Smooth muscle cell (in vitro differentiated cells): ENCODE measurements at regions not wholly inside any gene's neighbourhood (a gene's known extent, or its start where the extent isn't known, plus 50 kb on each side); places are given as distances from the start of the nearest gene placed in this dataset.

Experiments used
- DNase-seq: peaks from one replicate; lab custom pipeline; 2025; ENCODE audit not compliant: unreplicated experiment; lab: John Stamatoyannopoulos, UW
- H2AFZ ChIP-seq: fragments of 200-600 bp; sonication (generic); 2 replicates; pipeline ENCODE4 v1.6.0; 2016; ENCODE audit warnings: antibody characterized with exemption, low read depth, mild to moderate bottlenecking
- H3F3A ChIP-seq: fragments of 200-600 bp; sonication (generic); 2 replicates; pipeline ENCODE4 v1.6.0; 2017; ENCODE audit warnings: antibody characterized with exemption, low read depth
- H3K27ac ChIP-seq: fragments of 200-600 bp; sonication (generic); 2 replicates; pipeline ENCODE4 v1.5.1; 2016; ENCODE audit warnings: low read depth, mild to moderate bottlenecking
- H3K27me3 ChIP-seq: fragments of 200-600 bp; sonication (generic); 2 replicates; pipeline ENCODE4 v1.6.1; 2016; ENCODE audit warnings: low read depth, mild to moderate bottlenecking
- H3K36me3 ChIP-seq: fragments of 200-600 bp; sonication (generic); 2 replicates; pipeline ENCODE4 v1.5.1; 2016; ENCODE audit warnings: low read depth
- H3K4me1 ChIP-seq: fragments of 200-600 bp; sonication (generic); 2 replicates; pipeline ENCODE4 v1.5.1; 2016; ENCODE audit warnings: low read depth
- H3K4me2 ChIP-seq: fragments of 200-600 bp; sonication (generic); 2 replicates; pipeline ENCODE4 v1.6.0; 2016; ENCODE audit warnings: mild to moderate bottlenecking
- H3K4me3 ChIP-seq: fragments of 200-600 bp; sonication (generic); 2 replicates; pipeline ENCODE4 v1.5.1; 2016; ENCODE audit warnings: mild to moderate bottlenecking
- H3K79me2 ChIP-seq: fragments of 200-600 bp; sonication (generic); 2 replicates; pipeline ENCODE4 v1.6.0; 2016; ENCODE audit warnings: low read depth, mild to moderate bottlenecking
- H3K9ac ChIP-seq: fragments of 200-600 bp; sonication (generic); 2 replicates; pipeline ENCODE4 v1.6.0; 2016; ENCODE audit warnings: low read depth
- H3K9me3 ChIP-seq: fragments of 200-600 bp; sonication (generic); replicated peaks from 2 replicates; pipeline ENCODE4 v1.5.1; 2016; ENCODE audit warnings: low read depth
- H4K20me1 ChIP-seq: fragments of 200-600 bp; sonication (generic); 2 replicates; pipeline ENCODE4 v1.6.0; 2016; ENCODE audit warnings: low read depth
- CTCF ChIP-seq: fragments of 200-600 bp; sonication (generic); IDR thresholded peaks from 2 replicates; pipeline ENCODE4 v1.5.1; 2017; ENCODE audit warnings: borderline replicate concordance, mild to moderate bottlenecking, antibody characterized with exemption; ENCODE audit not compliant: insufficient read depth, poor library complexity, severe bottlenecking
- WGBS: methylation state at CpG from one replicate; pipeline ENCODE4 v1.1.7; 2016; ENCODE audit warnings: low lambda C conversion rate; 5-methylcytosine and 5-hydroxymethylcytosine counted together

- Histone ChIP-seq H3K36me3 (no peaks in the 10 kb centered on the region), H3K9me3 (no peaks in the 10 kb centered on the region), H3K9ac (no peak overlapping the region), H3K27me3 (no peaks in the 10 kb centered on the region), H4K20me1 (no peaks in the 10 kb centered on the region), H3F3A (peaks cover 12% of the 10 kb centered on the region), H3K4me3 (no peak overlapping the region), H3K4me2 (no peak overlapping the region), H3K27ac (no peak overlapping the region), H3K4me1 (peaks cover 30% of the 10 kb centered on the region), H3K79me2 (no peaks in the 10 kb centered on the region), H2AFZ (peak overlapping the region; percentile 53)
- no peak for DNase-seq
- no peak for TF ChIP-seq CTCF
- WGBS, result 84% methylated on average over 4 of the region's 4 CpGs
Measured at GRCh38 chr20:53825282-53825681, 231.6 kb upstream of the ZNF217 start.

- Histone ChIP-seq H3K4me1 (peaks cover 28% of the 10 kb centered on the region), H3K79me2 (no peaks in the 10 kb centered on the region), H3K4me2 (no peak overlapping the region), H3F3A (peaks cover 9% of the 10 kb centered on the region), H3K9me3 (no peaks in the 10 kb centered on the region), H2AFZ (no peak overlapping the region), H3K36me3 (no peaks in the 10 kb centered on the region), H3K9ac (no peak overlapping the region), H3K27ac (no peak overlapping the region), H3K27me3 (no peaks in the 10 kb centered on the region), H3K4me3 (no peak overlapping the region), H4K20me1 (no peaks in the 10 kb centered on the region)
- 77% methylated on average over 4 of the region's 4 CpGs for WGBS
- no peak for TF ChIP-seq CTCF
- DNase-seq, result no peak
Measured at GRCh38 chr20:53824779-53825178, 231.1 kb upstream of the ZNF217 start.

GRCh38 chr20:53823121-53823764 lies 229.6 kb upstream of the ZNF217 start:
- Histone ChIP-seq H3K9me3 (no peaks in the 10 kb centered on the region), H2AFZ (no peak overlapping the region), H3K4me3 (no peak overlapping the region), H3F3A (no peaks in the 10 kb centered on the region), H3K4me1 (peaks cover 14% of the 10 kb centered on the region), H4K20me1 (no peaks in the 10 kb centered on the region), H3K36me3 (no peaks in the 10 kb centered on the region), H3K4me2 (no peak overlapping the region), H3K79me2 (no peaks in the 10 kb centered on the region), H3K27ac (no peak overlapping the region), H3K9ac (no peak overlapping the region), H3K27me3 (no peaks in the 10 kb centered on the region)
- no peak for DNase-seq
- 88% methylated on average over 6 of the region's 6 CpGs for WGBS
- no peak for TF ChIP-seq CTCF

- no peaks in the 10 kb centered on the region for H3K27me3 ChIP-seq
- peaks cover 7% of the 10 kb centered on the region for H3K4me1 ChIP-seq
- no peak overlapping the region for H2AFZ ChIP-seq
- no peaks in the 10 kb centered on the region for H3F3A ChIP-seq
- H4K20me1 ChIP-seq, result no peaks in the 10 kb centered on the region
- H3K9ac ChIP-seq, result no peak overlapping the region
- no peaks in the 10 kb centered on the region for H3K36me3 ChIP-seq
- DNase-seq, result no peak
- no peaks in the 10 kb centered on the region for H3K9me3 ChIP-seq
- 97% methylated on average over 5 of the region's 5 CpGs for WGBS
- no peak overlapping the region for H3K4me2 ChIP-seq
- H3K27ac ChIP-seq, result no peak overlapping the region
- no peak for TF ChIP-seq CTCF
- no peak overlapping the region for H3K4me3 ChIP-seq
- H3K79me2 ChIP-seq, result no peaks in the 10 kb centered on the region
Measured at GRCh38 chr20:53822534-53822933, 228.9 kb upstream of the ZNF217 start.
